ENCODE measurements at regions not wholly inside any gene's neighbourhood (a gene's known extent, or its start where the extent isn't known, plus 50 kb on each side); places are given as distances from the start of the nearest gene placed in this dataset.
A peak's percentile ranks its signal among the peaks of the same experiment; 100 is the strongest.

GRCh38 chr18:66124394-66124793, 373.6 kb downstream of the CDH7 start:
- DNase-seq (ENCODE audit: low spot score) (peak; percentile 1), FAIRE-seq (peak; percentile 21)
- intact Hi-C loops (cut with micrococcal nuclease; ENCODE audit: unreplicated experiment) = loop anchor here (1.0 kb wide), 1 partner anchor 372 kb away; no protein-coding TSS in a partner anchor

DNA sequence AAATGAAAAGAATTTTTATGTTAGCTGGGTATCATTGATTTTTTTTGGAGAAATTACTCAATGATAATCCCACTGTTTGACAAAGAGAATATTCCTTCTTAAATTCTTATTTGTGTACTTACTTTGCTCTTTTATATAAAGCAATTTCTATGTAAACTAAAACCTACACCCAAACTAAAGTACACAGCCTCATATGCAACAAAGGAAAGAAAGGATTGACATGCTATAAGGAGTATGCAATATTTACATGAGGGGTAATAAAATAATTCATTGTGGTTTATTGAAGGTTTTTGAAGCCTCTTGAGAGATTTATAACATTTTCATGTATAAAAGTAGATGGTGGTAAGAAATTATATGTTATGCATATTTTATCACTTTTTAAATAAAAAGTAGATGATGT, 368.5 kb downstream of the CDH7 start:
- in situ Hi-C loops (cut with HindIII; ENCODE audit: extremely low pct_ligation_motif_present, low pct_unique_long_range_greater_than_20kb) = no loop called here
- TF ChIP-seq ZNF326 (CRISPR knock-in tag; IDR thresholded peaks at IDR 0.05; ENCODE audit: borderline replicate concordance) (no peak), FOXK1 (CRISPR knock-in tag; IDR thresholded peaks at IDR 0.05; ENCODE audit: borderline replicate concordance, low read depth) (no peak), MAFK (conservative IDR thresholded peaks at IDR 0.05 in 1 of 2, IDR thresholded peaks at IDR 0.05 in 1 of 2; ENCODE audit: low read length in 2 of 2) (no peak), TSC22D2 (CRISPR knock-in tag; IDR thresholded peaks at IDR 0.05; ENCODE audit: borderline replicate concordance) (no peak), PCBP1 (IDR thresholded peaks at IDR 0.05; ENCODE audit: borderline replicate concordance, low read depth, low read length) (no peak), HCFC1 (IDR thresholded peaks at IDR 0.05; ENCODE audit: low read depth, low read length) (no peak), ZNF34 (CRISPR knock-in tag; IDR thresholded peaks at IDR 0.05; ENCODE audit: borderline replicate concordance) (no peak)
- TF ChIP-seq, protein P1, sequence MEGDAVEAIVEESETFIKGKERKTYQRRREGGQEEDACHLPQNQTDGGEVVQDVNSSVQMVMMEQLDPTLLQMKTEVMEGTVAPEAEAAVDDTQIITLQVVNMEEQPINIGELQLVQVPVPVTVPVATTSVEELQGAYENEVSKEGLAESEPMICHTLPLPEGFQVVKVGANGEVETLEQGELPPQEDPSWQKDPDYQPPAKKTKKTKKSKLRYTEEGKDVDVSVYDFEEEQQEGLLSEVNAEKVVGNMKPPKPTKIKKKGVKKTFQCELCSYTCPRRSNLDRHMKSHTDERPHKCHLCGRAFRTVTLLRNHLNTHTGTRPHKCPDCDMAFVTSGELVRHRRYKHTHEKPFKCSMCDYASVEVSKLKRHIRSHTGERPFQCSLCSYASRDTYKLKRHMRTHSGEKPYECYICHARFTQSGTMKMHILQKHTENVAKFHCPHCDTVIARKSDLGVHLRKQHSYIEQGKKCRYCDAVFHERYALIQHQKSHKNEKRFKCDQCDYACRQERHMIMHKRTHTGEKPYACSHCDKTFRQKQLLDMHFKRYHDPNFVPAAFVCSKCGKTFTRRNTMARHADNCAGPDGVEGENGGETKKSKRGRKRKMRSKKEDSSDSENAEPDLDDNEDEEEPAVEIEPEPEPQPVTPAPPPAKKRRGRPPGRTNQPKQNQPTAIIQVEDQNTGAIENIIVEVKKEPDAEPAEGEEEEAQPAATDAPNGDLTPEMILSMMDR (CRISPR knock-in tag; IDR thresholded peaks at IDR 0.05) = no peak
- TF ChIP-seq, protein P2, sequence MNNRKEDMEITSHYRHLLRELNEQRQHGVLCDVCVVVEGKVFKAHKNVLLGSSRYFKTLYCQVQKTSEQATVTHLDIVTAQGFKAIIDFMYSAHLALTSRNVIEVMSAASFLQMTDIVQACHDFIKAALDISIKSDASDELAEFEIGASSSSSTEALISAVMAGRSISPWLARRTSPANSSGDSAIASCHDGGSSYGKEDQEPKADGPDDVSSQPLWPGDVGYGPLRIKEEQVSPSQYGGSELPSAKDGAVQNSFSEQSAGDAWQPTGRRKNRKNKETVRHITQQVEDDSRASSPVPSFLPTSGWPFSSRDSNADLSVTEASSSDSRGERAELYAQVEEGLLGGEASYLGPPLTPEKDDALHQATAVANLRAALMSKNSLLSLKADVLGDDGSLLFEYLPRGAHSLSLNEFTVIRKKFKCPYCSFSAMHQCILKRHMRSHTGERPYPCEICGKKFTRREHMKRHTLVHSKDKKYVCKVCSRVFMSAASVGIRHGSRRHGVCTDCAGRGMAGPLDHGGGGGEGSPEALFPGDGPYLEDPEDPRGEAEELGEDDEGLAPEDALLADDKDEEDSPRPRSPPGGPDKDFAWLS (CRISPR knock-in tag; IDR thresholded peaks at IDR 0.05; ENCODE audit: borderline replicate concordance) = no peak
- TF ChIP-seq, protein P3, sequence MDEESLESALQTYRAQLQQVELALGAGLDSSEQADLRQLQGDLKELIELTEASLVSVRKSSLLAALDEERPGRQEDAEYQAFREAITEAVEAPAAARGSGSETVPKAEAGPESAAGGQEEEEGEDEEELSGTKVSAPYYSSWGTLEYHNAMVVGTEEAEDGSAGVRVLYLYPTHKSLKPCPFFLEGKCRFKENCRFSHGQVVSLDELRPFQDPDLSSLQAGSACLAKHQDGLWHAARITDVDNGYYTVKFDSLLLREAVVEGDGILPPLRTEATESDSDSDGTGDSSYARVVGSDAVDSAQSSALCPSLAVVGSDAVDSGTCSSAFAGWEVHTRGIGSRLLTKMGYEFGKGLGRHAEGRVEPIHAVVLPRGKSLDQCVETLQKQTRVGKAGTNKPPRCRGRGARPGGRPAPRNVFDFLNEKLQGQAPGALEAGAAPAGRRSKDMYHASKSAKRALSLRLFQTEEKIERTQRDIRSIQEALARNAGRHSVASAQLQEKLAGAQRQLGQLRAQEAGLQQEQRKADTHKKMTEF (CRISPR knock-in tag; IDR thresholded peaks at IDR 0.05) = no peak

More at GRCh38 chr18:66124394-66124793, 373.6 kb downstream of the CDH7 start:
- Histone ChIP-seq H3K27ac (ENCODE audit: extremely low read length, insufficient read depth, low read length) (no peak overlapping the region), H3K36me3 (replicated peaks in 1 of 2; ENCODE audit: control insufficient read depth in 1 of 2, insufficient read depth in 2 of 2, low read length in 2 of 2) (no peaks in the 10 kb centered on the region), H3K4me1 (ENCODE audit: insufficient read depth, low read length) (no peaks in the 10 kb centered on the region), H3K79me2 (ENCODE audit: insufficient read depth, low read length) (no peaks in the 10 kb centered on the region), H3K9ac (ENCODE audit: insufficient read depth, low read depth, low read length) (no peak overlapping the region), H3K4me2 (ENCODE audit: low read depth, low read length) (no peak overlapping the region), H4K20me1 (ENCODE audit: insufficient read depth, low read length) (no peaks in the 10 kb centered on the region), H2AFZ (ENCODE audit: low read length) (no peak overlapping the region), H3K4me3 (replicated peaks in 1 of 3; ENCODE audit: insufficient read depth in 1 of 3, low read depth in 2 of 3, low read length in 3 of 3) (no peak overlapping the region), H3K9me3 (ENCODE audit: low read length) (no peaks in the 10 kb centered on the region), H3K27me3 (ENCODE audit: control insufficient read depth in 1 of 2, insufficient read depth in 2 of 2, low read length in 2 of 2) (no peaks in the 10 kb centered on the region)
- 0 out of 3 replicates have a peak, but pooled peaks have one; percentile 38 for ATAC-seq
- in situ Hi-C loops (cut with HindIII; ENCODE audit: extremely low pct_ligation_motif_present, low pct_unique_long_range_greater_than_20kb) = no loop called here
- TF ChIP-seq ZFP36L1 (CRISPR knock-in tag; IDR thresholded peaks at IDR 0.05) (no peak), ZNF501 (CRISPR knock-in tag; IDR thresholded peaks at IDR 0.05) (no peak), ZBTB3 (CRISPR knock-in tag; IDR thresholded peaks at IDR 0.05; ENCODE audit: borderline replicate concordance, low read depth) (no peak)
- TF ChIP-seq, protein P4, sequence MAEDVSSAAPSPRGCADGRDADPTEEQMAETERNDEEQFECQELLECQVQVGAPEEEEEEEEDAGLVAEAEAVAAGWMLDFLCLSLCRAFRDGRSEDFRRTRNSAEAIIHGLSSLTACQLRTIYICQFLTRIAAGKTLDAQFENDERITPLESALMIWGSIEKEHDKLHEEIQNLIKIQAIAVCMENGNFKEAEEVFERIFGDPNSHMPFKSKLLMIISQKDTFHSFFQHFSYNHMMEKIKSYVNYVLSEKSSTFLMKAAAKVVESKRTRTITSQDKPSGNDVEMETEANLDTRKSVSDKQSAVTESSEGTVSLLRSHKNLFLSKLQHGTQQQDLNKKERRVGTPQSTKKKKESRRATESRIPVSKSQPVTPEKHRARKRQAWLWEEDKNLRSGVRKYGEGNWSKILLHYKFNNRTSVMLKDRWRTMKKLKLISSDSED (CRISPR knock-in tag; IDR thresholded peaks at IDR 0.05) = no peak
- WGBS (ENCODE audit: low lambda C conversion rate) = 26% methylated on average over 2 of the region's 2 CpGs
- POLR2A ChIA-PET = no interaction called here
- no TSS peak for BruUV-seq (replicated peaks)
- CTCF ChIA-PET (ENCODE audit: low intra/inter-chr PET ratio, low total read pairs) = no interaction called here

More for the DNA sequence above, 368.5 kb downstream of the CDH7 start:
- H2AFZ ChIP-seq (ENCODE audit: low read length) = no peak overlapping the region
- CTCF ChIA-PET (ENCODE audit: low intra/inter-chr PET ratio, low total read pairs) = no interaction called here
- DNase-seq (ENCODE audit: low spot score) = no peak
- POLR2A ChIA-PET = no interaction called here
- no peaks in the 10 kb centered on the region for H3K4me1 ChIP-seq (ENCODE audit: insufficient read depth, low read length)
- H3K9me3 ChIP-seq (ENCODE audit: low read length) = no peaks in the 10 kb centered on the region
- no peak overlapping the region for H3K27ac ChIP-seq (ENCODE audit: extremely low read length, insufficient read depth, low read length)
- no peak overlapping the region for H3K4me3 ChIP-seq (replicated peaks in 1 of 3; ENCODE audit: insufficient read depth in 1 of 3, low read depth in 2 of 3, low read length in 3 of 3)
- no peak for FAIRE-seq
- no peaks in the 10 kb centered on the region for H3K27me3 ChIP-seq (ENCODE audit: control insufficient read depth in 1 of 2, insufficient read depth in 2 of 2, low read length in 2 of 2)
- no peaks in the 10 kb centered on the region for H3K36me3 ChIP-seq (replicated peaks in 1 of 2; ENCODE audit: control insufficient read depth in 1 of 2, insufficient read depth in 2 of 2, low read length in 2 of 2)
- H3K9ac ChIP-seq (ENCODE audit: insufficient read depth, low read depth, low read length) = no peak overlapping the region
- no peaks in the 10 kb centered on the region for H3K79me2 ChIP-seq (ENCODE audit: insufficient read depth, low read length)
- H3K4me2 ChIP-seq (ENCODE audit: low read depth, low read length) = no peak overlapping the region
- no TSS peak for BruUV-seq (replicated peaks)
- intact Hi-C loops (cut with micrococcal nuclease; ENCODE audit: unreplicated experiment) = no loop called here
- H4K20me1 ChIP-seq (ENCODE audit: insufficient read depth, low read length) = no peaks in the 10 kb centered on the region
- ATAC-seq = no peak
